SKM-1 treated with dmso at 0.1 percent for 144 hours (cell line): ENCODE measurements at regions not wholly inside any gene's neighbourhood (a gene's known extent, or its start where the extent isn't known, plus 50 kb on each side); places are given as distances from the start of the nearest gene placed in this dataset.

Experiments used
- DNase-seq: peaks from one replicate; lab custom pipeline; 2025; ENCODE audit not compliant: unreplicated experiment; lab: John Stamatoyannopoulos, UW

GRCh38 chr2:142180820-142181533 is 50.2 kb upstream of the LRP1B start:
- DNase-seq, result no peak
